Endothelial cell of hepatic sinusoid (primary cell): ENCODE measurements at regions not wholly inside any gene's neighbourhood (a gene's known extent, or its start where the extent isn't known, plus 50 kb on each side); places are given as distances from the start of the nearest gene placed in this dataset.
"Not testable (repeated sequence)": the region's sequence is repeated elsewhere in the genome, so short reads cannot be mapped to it uniquely, and the experiment has no call there.

Experiments used
- in situ Hi-C: cut with HindIII; loops from 2 replicates; pipeline ENCODE4 v1.10.0; 2017; ENCODE audit warnings: low sequenced_read_pairs

- in situ Hi-C loops: no loop called here
These were observed 274.4 kb upstream of the CCDC179 start for GRCh38 chr11:23134627-23135026.

GRCh38 chr11:23138761-23139160 is 278.5 kb upstream of the CCDC179 start:
- in situ Hi-C loops: no loop called here

- in situ Hi-C loops: no loop called here
These were observed 282.7 kb upstream of the CCDC179 start for GRCh38 chr11:23143022-23143421.

GRCh38 chr11:23151819-23152218 is 291.5 kb upstream of the CCDC179 start:
- in situ Hi-C loops: no loop called here

- in situ Hi-C loops: no loop called here
These were observed 295.2 kb upstream of the CCDC179 start for GRCh38 chr11:23155503-23155902.

- in situ Hi-C loops: no loop called here
These were observed 303.7 kb upstream of the CCDC179 start for GRCh38 chr11:23164022-23164421.

GRCh38 chr11:23166376-23166775 is 306.1 kb upstream of the CCDC179 start:
- in situ Hi-C loops: no loop called here

GRCh38 chr11:23179609-23180008 is 319.3 kb upstream of the CCDC179 start:
- in situ Hi-C loops: no loop called here

GRCh38 chr11:23181022-23181807 is 320.9 kb upstream of the CCDC179 start:
- in situ Hi-C loops: no loop called here

- in situ Hi-C loops: no loop called here
These were observed 332.0 kb upstream of the CCDC179 start for GRCh38 chr11:23192256-23192655.

GRCh38 chr11:23201936-23202522 is 341.8 kb upstream of the CCDC179 start:
- in situ Hi-C loops: no loop called here

GRCh38 chr11:23202611-23203010 is 342.3 kb upstream of the CCDC179 start:
- in situ Hi-C loops: no loop called here

- in situ Hi-C loops: no loop called here
These were observed 345.0 kb upstream of the CCDC179 start for GRCh38 chr11:23205156-23205871.

- in situ Hi-C loops: no loop called here
These were observed 346.6 kb upstream of the CCDC179 start for GRCh38 chr11:23206741-23207336.

- in situ Hi-C loops: no loop called here
These were observed 350.9 kb upstream of the CCDC179 start for GRCh38 chr11:23211221-23211620.

- in situ Hi-C loops: no loop called here
These were observed 352.5 kb upstream of the CCDC179 start for GRCh38 chr11:23212807-23213206.

- in situ Hi-C loops: no loop called here
These were observed 356.8 kb upstream of the CCDC179 start for GRCh38 chr11:23217072-23217471.

- in situ Hi-C loops: not testable (repeated sequence)
These were observed 359.8 kb upstream of the CCDC179 start for GRCh38 chr11:23220086-23220485.

GRCh38 chr11:23221366-23221765 is 361.1 kb upstream of the CCDC179 start:
- in situ Hi-C loops: no loop called here

- in situ Hi-C loops: no loop called here
These were observed 366.2 kb upstream of the CCDC179 start for GRCh38 chr11:23226331-23227077.

GRCh38 chr11:23227078-23227445 is 366.8 kb upstream of the CCDC179 start:
- in situ Hi-C loops: no loop called here
